BE2C (cell line): ENCODE measurements at regions not wholly inside any gene's neighbourhood (a gene's known extent, or its start where the extent isn't known, plus 50 kb on each side); places are given as distances from the start of the nearest gene placed in this dataset.
"Not testable (repeated sequence)": the region's sequence is repeated elsewhere in the genome, so short reads cannot be mapped to it uniquely, and the experiment has no call there.

Experiments used
- DNase-seq: peaks from one replicate; pipeline ENCODE4 v3.0.0-alpha.2; 2020
- H3K27me3 ChIP-seq: fragments of 250-450 bp; sonication (Bioruptor Pico); 2 replicates; pipeline ENCODE4 v1.5.1; 2020; ENCODE audit warnings: mild to moderate bottlenecking
- H3K36me3 ChIP-seq: fragments of 250-450 bp; sonication (Bioruptor Pico); 2 replicates; pipeline ENCODE4 v1.5.1; 2020; ENCODE audit warnings: mild to moderate bottlenecking
- H3K4me1 ChIP-seq: fragments of 250-450 bp; sonication (Bioruptor Pico); 2 replicates; pipeline ENCODE4 v1.5.1; 2020
- H3K4me3 ChIP-seq: 2 replicates; pipeline ENCODE4 v1.5.1; 2011; ENCODE audit warnings: low read depth, low read length
- H3K9me3 ChIP-seq: fragments of 250-450 bp; sonication (Bioruptor Pico); 2 replicates; pipeline ENCODE4 v1.5.1; 2020
- CTCF ChIP-seq: IDR thresholded peaks from 2 replicates; pipeline ENCODE4 v1.5.1; 2012; ENCODE audit warnings: mild to moderate bottlenecking, low read depth, low read length

GRCh38 chr3:118534519-118534918, 500.1 kb downstream of the IGSF11 start:
- Histone ChIP-seq H3K36me3 (no peaks in the 10 kb centered on the region), H3K9me3 (no peaks in the 10 kb centered on the region), H3K4me3 (no peak overlapping the region), H3K27me3 (no peaks in the 10 kb centered on the region), H3K4me1 (no peaks in the 10 kb centered on the region)
- no peak for TF ChIP-seq CTCF
- DNase-seq: no peak

GRCh38 chr3:118536764-118537163, 497.9 kb downstream of the IGSF11 start:
- no peaks in the 10 kb centered on the region for H3K27me3 ChIP-seq
- H3K4me1 ChIP-seq: no peaks in the 10 kb centered on the region
- DNase-seq: no peak
- no peak overlapping the region for H3K4me3 ChIP-seq
- H3K9me3 ChIP-seq: no peaks in the 10 kb centered on the region
- H3K36me3 ChIP-seq: no peaks in the 10 kb centered on the region
- no peak for TF ChIP-seq CTCF

- no peak for DNase-seq
- TF ChIP-seq CTCF: no peak
- no peak overlapping the region for H3K4me3 ChIP-seq
Observed at GRCh38 chr3:118537454-118537853, 497.2 kb downstream of the IGSF11 start.

GRCh38 chr3:118538187-118538586, 496.5 kb downstream of the IGSF11 start:
- H3K9me3 ChIP-seq: no peaks in the 10 kb centered on the region
- no peaks in the 10 kb centered on the region for H3K4me1 ChIP-seq
- no peaks in the 10 kb centered on the region for H3K36me3 ChIP-seq
- no peak for TF ChIP-seq CTCF
- H3K27me3 ChIP-seq: no peaks in the 10 kb centered on the region
- DNase-seq: no peak
- no peak overlapping the region for H3K4me3 ChIP-seq

More at GRCh38 chr3:118537454-118537853, 497.2 kb downstream of the IGSF11 start:
- H3K27me3 ChIP-seq: no peaks in the 10 kb centered on the region
- H3K9me3 ChIP-seq: no peaks in the 10 kb centered on the region
- no peaks in the 10 kb centered on the region for H3K36me3 ChIP-seq
- H3K4me1 ChIP-seq: no peaks in the 10 kb centered on the region

- not testable (repeated sequence) for H3K4me1 ChIP-seq, H3K4me3 ChIP-seq, H3K9me3 ChIP-seq, DNase-seq, H3K36me3 ChIP-seq, H3K27me3 ChIP-seq
Observed at GRCh38 chr3:118539820-118540447, 494.7 kb downstream of the IGSF11 start.

- not testable (repeated sequence) for H3K27me3 ChIP-seq, H3K36me3 ChIP-seq, H3K4me1 ChIP-seq, H3K9me3 ChIP-seq, H3K4me3 ChIP-seq, DNase-seq
Observed at GRCh38 chr3:118540448-118540821, 494.2 kb downstream of the IGSF11 start.

GRCh38 chr3:118540826-118541225, 493.8 kb downstream of the IGSF11 start:
- Histone ChIP-seq H3K9me3 (no peaks in the 10 kb centered on the region), H3K4me3 (no peak overlapping the region), H3K36me3 (no peaks in the 10 kb centered on the region), H3K27me3 (no peaks in the 10 kb centered on the region), H3K4me1 (no peaks in the 10 kb centered on the region)
- TF ChIP-seq CTCF: no peak
- no peak for DNase-seq
